Stimulated activated CD4-positive, alpha-beta T cell treated with anti-CD3 and anti-CD28 coated beads, Interleukin-15, amount 100 ng/mL, for 24 hours (primary cell): ENCODE measurements at regions not wholly inside any gene's neighbourhood (a gene's known extent, or its start where the extent isn't known, plus 50 kb on each side); places are given as distances from the start of the nearest gene placed in this dataset.

Source experiments
- DNase-seq: peaks from one replicate; pipeline ENCODE4 v3.0.0-alpha.2; 2020

DNA sequence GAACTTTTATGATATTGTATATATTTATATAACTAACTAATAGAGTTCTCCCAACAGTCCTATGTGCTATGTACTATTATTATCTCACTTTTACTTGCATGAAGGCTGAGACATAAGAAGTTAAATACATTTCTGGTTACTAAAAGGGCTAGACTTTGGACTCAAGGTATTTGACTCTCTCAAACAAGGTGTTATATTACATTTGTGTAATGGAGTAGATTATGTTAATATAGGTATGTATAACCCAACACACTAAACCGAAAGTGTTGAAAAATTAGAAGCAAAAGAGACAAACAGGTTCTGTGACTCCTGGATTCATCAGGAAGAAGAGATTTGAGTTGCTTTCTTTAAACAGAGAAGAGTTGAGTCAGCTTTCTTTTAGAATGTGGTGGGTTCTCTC, 733.6 kb upstream of the ZEB2 start:
- DNase-seq: no peak

DNA sequence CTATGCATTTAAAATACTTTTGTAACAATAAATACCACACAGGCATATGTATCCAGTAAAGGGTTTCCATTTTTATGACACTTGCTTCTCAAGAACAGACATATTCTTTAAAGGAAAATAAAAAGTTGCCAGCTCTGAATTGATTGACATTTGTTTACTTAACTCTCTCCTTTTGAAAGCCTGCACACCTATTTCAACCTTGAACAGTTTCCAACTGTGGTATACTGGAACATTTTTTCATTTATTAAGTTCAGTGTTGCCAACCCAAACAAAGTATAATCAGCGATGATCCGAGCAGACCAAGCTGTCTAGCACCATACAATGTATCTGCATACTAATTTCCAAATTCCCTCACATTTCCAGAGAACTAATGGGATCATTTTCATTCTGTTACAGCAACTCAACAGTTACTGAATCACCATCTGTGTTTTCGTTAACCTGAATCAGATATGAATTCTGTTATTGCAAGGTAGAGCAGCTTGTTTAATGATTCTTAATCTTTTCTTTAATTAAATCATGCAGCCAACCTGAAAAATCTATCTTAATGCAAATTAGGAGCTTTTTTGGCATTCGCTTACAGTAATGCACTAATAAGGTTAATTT, 725.5 kb upstream of the ZEB2 start:
- DNase-seq: no peak

DNA sequence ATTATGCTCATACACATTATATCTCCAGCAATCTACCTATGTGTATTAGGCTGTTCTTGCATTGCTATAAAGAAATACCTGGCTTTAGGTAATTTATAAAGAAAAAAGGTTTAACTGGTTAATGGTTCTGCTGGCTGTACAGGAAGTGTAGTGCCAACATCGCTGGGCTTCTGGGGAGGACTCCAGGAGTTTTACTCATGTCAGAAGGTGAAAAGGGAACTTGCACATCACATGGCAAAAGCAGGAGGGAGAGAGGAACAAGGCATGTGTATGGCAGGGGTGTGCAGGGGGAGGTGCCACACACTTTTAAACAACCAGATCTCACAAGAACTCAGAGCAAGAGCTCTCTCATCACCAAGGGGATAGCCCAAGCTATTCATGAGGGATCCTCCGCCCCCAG, 715.4 kb upstream of the ZEB2 start:
- DNase-seq: no peak

DNA sequence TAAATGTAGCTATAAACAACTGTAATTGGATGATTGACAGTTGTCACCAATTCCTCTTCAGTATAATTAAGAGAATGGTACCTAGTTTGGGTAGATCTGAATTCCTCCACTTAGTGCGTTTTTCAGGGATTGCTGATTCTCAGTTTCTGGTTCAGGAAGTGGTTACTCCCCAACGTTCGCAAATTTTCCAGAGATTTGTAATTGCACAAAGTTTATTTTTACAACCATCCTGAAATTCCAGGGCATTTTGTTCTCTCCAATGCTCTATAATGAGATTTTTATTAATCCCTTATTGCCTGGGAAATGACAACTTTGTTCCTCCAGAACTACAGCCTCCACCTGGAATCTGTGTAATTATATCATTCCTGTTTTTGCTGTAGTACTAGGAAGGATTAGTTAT, 710.6 kb upstream of the ZEB2 start:
- DNase-seq: no peak

DNA sequence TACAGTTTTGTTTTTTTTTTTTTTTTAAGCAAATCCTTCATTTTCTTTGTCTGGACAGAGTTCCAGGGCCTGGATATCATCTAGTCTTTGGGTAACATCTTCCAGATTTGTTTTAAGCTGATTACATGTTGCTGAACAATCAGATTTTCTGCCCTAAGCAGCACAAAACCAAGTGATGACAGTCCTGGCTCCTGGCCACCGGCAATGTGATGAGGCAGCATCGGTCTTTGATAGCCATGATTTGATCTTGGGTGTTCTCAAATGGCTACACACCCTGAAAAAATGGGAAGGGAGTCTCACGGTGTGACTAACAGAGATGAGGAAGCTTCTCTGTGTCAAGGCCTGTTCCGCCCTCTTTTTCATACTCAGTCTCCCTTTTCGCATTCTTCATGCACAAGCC, 708.6 kb upstream of the ZEB2 start:
- no peak for DNase-seq

DNA sequence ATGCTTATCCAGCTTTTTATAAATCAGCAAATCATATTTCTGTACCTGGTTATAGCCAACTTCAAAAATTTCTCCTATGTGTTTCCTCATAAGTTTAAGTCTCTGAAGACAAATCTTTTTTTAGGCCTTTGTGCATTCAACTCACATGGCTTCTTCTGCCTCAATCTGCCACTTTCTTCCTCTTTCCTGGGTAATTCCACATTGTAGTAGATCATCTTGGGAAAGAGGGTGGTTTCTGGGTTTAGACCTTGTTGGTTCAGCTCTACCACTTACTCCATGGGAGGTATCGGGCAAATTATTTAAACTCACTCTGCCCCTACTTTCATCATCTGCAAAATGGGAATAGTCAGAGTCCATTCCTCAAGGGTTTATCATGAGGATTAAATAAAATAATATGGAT, 707.0 kb upstream of the ZEB2 start:
- DNase-seq: no peak

DNA sequence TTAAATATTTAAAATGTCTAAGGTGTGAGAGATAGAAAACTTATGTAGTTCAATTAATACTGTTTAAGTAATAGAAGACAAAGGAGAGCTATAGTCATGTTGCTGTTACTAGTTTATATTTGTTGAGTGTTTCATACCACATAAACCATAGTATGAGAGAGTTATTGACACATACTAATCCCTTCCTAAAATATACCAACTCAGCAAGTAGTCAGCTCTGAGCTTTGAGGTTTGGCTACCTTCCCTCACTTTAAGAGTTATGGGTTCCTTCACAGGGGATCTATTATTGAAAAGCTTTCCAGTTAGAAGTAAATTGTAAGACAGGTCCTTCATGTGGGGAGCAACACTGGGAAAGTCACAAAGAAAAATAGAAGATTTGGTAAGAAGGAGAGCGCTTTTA, 701.6 kb upstream of the ZEB2 start:
- no peak for DNase-seq

DNA sequence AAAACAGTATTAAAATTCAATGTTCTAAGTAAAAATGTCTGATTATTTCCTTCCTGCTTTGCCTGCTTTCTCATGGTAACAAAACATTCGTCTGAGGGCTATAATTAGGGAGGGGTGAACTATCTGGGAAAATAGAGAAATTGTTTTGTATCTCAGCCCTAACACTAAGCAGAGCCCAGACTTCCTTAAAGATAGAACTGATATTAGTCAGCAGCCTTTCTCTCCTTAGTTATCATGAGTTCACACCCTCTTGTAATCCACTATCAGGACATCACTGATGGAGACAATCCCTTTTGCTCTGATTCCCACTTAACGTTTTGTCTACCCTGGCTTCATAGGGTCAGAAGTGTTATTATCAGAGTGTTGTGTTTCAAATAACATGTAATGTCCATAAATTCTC, 701.1 kb upstream of the ZEB2 start:
- no peak for DNase-seq

DNA sequence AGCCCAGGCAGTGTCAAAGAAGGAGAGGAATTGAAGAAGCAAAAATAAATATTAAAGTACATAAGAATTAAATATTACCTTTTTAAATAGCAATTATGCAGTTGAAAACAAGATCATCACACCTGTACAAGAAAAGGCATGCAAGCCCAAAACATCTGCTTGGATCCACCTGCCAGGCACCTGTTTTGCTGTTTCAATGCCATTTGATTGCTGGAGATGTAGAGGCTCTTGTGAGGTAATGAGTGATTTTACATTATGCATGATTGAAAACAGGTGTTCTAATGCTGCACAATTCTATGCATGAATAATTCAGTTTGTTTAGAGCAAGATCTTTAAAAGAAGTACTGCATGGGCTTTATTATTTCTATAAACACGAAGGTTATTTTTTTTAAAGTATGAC, 700.6 kb upstream of the ZEB2 start:
- DNase-seq: no peak

DNA sequence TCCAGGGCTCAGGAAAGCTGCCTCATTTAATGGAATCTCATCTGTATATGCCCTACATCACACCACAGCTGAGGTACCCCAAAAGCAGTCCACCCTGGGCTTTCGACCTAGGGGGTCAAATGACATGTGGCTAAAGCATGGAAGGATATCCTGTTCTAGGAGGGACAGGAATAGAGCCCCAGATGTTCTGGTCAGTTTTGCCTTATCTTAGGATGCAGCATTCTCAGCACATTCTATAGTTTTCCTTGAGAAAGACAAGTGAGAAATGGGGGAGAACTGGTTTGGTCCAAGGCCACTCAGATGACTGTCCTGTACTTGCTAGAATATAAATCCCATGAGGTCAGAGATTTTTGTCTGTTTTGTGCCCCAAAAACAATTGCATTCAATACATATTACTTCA, 688.0 kb upstream of the ZEB2 start:
- DNase-seq: no peak

DNA sequence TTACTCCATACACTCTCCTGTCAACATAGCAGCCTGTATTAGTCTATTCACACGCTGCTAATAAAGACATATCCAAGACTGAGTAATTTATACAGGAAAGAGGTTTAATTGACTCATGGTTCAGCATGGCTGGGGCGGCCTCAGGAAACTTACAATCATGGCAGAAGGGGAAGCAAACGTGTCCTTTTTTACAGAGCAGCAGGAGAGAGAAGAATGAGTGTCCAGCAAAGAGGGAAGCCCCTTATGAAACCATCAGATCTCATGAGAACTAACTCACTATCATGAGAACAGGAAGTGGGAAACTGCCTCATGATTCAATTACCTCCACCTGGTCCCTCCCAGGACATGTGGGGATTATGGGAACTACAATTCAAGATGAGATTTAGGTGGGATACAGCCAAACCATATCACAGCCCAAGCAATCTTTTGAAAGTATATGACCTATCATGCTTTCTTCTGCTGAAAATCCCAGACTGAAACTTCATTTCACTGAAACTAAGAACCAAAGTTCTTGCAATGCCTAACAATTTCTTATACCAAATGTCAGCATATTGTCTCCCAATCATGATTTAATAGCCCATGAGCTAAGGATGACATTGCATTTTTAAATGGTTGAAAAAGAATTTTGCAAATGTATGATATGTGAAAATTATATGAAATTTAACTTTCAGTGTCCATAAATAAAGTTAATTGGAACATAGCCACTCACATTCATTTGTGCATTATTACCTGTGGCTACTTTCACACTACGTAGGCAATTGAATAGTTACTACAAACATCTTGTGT, 686.8 kb upstream of the ZEB2 start:
- no peak for DNase-seq

DNA sequence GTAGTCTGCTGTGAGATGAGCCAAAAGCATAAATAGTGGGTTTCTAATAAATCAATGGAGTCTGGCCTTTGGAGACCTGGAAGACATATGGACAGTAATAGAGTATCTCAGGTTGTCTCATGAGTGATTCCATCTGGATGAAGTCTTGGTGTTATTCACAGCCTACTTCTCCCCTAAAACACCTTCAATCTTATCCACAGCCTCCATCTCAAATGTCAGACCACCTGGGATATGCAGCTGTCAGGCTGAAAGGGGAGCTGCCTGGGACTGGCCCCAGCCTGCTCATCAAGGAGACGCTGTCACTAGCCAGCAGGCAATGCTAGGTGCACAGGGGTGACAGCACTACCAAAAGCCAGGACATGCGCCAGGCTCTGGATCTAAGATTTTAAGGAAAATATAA, 684.0 kb upstream of the ZEB2 start:
- DNase-seq: no peak

DNA sequence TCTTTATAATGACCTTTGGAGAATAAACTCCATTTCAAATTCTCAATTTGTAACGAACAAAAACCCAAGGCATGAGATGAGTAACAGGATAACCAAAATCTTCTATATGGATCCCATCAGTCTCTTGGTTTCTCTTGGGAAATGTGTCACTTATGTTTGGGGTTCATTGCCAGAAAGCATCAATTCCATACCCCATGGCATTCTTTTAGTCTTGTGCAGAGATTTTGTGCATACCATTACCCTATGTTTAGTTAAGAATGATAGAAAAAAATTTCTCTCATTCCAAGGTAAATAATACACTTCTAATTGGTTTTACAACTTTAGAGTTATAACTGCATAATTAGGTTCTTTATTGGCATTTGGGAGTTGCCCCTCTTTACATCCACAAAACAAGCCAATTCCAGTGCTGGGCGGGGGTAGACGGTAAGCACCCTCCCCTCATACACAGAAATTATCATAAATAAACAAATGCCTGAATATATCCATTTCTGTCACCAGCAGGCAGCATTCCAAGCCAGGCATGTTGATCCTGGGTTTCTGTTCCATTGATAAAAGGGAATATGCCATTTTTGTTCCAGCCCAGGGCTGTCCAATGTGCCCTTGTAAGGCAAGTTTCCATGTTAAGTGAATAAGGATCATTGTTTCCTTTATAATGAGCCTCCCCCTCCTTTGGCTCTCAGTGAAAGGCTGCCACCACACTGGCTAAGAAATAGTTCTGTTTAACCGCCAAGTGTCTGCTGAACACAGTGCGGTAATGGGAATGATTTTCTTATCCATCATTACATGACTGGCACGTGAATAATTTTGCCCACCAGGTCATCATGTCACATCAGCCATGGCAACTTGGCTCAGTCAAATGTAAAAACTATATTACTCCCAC, 680.1 kb upstream of the ZEB2 start:
- DNase-seq: no peak

DNA sequence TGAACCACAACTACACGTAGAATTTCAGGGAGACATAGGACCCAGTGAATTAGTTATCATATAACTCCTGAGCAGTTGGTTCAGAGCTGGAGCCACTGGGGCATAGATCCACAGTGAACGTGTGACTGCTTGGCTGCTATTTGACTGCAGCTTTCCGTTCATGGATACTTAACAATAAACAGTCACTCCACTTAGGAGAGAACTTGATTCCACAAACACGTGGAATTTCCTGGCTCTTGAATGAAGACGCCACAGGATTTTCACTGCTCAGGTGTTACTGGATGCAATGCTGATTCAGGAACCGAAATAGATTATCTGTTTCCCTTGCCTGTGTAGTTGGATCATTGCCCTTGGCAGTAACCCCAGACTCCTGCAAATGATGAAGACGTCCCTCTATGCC, 679.1 kb upstream of the ZEB2 start:
- DNase-seq: no peak

DNA sequence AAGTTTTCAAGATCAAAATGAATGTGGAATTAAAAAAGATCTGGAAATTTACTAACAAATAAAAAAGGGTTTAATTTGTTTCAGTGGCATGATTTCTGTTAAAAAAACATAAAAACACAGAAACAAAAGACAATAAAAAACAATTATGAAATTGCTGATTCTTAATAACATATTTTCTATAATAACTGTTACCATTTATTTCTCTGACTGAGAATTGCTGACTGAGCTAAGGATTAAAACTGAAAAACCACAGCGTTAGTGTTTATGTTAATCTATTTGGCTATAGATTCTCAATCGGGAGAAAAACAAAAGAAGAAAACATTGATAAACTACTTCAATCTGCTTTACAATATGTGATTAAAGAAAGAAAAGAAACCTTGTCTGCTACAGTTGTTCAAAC, 678.6 kb upstream of the ZEB2 start:
- no peak for DNase-seq

DNA sequence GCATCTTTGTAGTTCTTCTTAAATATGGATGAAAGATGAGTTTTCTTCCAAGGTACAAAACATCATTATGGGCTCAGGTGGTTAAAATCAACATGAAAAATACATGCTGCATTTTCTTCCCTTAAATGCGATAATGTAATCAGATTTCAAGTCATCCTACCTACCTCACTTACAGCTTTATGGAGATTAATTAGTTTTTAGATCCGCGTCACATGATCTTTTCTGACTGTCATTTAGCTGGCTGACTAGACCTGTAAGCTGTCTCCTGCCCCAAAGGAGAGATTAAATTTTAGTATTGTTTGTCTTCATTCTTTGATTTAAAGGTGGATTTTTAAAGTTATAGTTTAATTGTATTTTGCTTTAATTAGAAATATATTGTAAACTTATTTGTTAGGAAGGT, 678.0 kb upstream of the ZEB2 start:
- no peak for DNase-seq

DNA sequence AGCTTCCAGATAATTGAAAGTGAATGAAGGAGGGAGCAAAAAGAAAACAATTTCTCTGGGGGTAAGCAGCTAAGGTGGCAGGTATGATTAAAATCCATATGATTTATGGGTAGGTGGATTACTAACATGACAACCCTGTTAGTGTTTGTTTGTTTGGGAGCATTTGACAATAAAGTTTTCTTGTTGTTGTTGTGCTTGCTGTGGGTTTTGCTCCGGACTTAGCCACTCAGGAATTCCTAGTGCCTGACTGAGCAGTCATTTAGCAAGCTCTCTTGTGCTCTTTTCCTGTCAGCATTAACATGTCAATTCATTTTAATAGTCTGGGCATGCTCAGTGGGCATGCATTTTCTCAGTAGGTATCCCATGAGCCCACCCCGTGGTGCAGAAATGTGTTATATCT, 674.8 kb upstream of the ZEB2 start:
- DNase-seq: no peak

DNA sequence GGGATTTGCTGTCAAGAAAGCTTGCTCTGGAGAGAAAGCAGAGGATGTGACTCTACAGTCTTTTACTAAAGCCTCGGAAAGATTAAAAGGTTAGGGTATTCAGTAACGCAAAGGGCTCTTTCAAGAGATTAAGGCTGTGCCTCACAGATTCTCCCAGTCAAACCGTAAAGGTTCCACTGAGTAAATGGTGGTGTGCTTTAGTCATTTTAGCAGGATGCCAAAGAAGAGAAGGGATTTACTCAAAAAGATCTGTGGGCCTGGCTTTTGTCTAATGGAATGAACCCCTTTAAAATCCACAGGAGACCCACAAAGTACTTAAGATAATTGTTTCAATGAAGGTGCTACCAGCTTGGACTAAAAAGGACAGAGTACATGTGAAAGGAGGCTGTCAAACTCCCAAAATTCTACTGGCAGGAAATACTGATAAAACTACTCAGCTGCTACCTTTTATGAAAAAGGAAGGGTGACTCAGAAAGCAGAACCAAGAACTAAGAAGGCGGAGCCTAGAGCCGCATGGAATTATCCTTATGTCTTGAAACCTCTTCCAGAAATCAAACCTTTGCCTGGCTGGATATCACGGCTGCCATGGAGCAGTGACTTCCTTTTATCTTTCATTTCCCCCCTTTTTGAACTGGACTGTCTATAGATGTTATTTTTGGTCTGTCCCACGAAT, 670.2 kb upstream of the ZEB2 start:
- DNase-seq: no peak

DNA sequence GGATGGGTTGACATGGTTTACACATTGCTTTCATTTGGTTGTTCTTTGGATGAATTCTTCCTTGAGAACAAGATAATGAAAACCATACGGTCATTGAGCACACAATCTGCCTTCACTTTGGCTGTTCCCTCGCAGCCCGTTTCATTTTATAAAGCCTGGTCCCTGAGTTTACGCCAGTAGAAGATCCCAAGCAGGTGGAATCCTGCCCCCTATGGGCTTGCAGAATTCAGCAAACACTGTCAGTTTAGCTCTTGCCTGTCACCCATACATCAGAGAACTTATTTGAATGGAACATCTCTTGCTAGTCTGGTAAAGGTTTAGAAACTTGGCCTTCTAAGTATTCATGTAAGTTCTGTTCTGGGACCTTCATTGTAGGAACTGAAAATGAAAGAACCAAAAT, 666.4 kb upstream of the ZEB2 start:
- no peak for DNase-seq

DNA sequence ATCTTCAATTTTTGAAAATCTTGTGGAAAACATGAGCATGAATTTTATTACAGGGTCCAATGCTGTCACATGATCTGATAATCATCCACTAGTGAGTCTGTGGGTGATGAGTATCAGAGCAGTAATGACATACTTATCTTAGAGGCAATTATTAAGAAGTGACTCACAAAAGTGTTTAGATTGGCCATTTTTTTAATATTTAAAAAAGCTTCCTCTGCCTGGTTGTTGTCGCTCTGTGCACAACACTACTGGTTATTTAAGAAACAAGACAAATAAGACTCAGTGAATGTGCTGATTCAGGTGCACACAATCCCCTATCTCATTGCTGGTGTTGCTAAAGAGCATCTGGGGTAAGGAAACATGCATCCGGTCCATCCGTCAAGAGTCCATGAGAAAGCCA, 665.8 kb upstream of the ZEB2 start:
- DNase-seq: no peak

DNA sequence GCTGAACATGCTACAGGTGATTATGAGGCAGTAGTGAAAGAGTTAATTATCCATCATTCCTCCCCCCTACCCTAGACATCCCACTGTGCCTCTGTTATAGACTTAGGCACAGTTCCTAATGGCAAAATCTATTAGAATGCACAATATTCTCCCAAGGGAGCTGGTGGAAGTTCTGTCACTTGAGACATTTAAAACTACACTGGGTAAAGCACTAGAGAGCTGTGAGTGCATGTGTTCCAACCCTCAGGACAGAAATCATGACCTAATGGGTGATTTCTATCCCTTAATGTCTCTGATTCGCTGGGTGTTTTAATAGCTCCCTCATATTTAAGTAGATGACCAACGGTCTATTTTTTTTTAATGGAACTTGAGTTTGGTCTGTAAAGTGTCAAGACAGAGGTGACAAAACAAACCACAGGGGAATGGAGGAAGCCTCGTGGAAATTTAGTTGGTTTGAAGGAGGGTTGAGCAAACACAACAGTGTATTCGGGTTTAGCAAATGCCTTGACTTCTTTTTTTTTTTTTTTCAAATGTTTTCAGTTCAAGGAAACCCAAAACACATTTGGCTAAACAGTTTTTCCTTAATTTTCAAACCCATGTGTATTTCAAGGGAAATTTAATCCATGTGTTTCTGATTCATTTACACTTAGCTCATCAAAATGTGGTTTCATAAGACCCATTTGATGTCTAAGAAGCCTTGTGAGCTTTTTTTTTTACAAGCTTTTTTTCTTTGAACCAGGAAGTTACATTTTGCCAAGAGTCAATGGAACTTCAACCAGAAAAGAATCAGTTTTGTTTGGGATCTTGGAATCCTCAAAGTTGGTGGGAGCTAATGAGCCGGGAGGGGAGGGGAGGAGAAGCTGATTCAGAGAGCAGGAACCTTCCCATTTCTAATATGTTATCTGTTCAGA, 665.1 kb upstream of the ZEB2 start:
- no peak for DNase-seq

DNA sequence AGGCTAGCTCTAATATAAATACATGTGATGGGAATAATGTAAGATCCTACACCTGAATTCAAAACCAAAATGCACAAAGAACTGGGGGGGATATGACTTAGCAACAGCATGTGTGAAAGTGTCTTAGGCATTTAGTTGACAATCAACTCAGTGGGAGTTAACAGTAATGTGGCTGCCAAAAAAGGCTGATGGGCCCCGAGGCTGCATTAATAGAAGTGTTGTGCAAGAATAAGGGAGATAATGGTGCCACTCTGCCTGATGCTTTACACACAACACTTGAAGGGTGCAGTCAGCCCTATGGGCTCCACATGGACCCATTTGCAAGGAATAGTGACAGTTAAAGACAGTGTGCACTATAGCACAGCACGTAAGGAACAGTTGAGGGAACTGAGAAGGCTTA, 649.4 kb upstream of the ZEB2 start:
- no peak for DNase-seq
